IPS DF 19.7 (cell line): ENCODE measurements at regions not wholly inside any gene's neighbourhood (a gene's known extent, or its start where the extent isn't known, plus 50 kb on each side); places are given as distances from the start of the nearest gene placed in this dataset.

Experiments
- DNase-seq: peaks from one replicate; pipeline ENCODE4 v3.0.0-alpha.2; 2013; ENCODE audit warnings: low read depth, low spot score

DNA sequence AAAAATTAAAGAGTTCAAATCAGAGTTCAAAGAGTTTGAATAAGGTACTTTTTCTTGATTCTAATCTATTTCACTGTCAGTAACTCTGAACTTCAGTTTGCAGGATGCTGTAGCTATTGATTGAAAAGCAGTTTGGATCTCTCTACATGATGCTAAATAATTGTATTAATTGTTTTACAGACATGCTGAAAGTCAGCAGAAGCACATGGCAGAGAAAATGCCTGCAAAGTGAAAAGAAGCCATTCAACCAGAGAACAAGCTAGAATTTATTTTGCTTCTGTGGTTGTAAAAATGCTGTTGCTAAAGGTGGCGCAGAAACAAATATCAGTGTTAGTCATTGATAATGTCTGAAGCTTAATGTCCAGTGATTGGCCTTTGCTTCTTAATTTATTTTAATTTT, 92.1 kb upstream of the IL12A start:
- DNase-seq = no peak

DNA sequence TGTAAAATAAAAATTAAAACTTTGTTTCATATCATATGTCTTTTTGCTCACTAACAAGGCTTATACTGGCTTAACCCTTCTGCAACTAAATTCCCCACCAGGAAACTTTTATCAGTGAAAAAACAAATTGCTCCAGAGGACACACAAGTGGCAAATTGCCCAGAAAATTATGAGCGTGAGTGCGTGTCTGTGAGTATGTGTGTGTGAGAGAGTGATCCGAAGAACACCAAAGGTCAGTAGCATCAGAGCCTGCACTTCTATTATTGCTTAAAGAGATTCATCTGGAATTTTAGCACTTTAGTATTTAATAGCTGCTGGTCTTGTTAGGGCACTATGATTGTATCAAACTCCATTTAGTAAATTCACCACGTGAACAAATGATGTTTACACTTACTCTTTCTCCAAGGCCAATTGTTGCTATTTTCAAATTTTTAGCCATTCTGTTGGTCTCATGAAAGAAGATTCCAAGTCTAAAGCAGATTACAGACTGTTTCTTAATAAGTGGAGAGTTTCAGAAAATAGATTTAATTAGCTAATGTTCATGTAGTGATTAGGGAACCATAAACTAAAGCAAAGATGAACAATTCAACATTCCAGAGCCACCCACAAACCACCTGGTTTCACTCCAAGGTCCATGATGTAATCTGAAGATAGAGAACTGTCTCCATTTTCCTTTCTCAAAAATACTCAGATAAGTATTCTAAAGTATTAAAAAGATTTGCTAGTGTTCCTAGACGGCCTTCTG, 91.1 kb upstream of the IL12A start:
- no peak for DNase-seq

DNA sequence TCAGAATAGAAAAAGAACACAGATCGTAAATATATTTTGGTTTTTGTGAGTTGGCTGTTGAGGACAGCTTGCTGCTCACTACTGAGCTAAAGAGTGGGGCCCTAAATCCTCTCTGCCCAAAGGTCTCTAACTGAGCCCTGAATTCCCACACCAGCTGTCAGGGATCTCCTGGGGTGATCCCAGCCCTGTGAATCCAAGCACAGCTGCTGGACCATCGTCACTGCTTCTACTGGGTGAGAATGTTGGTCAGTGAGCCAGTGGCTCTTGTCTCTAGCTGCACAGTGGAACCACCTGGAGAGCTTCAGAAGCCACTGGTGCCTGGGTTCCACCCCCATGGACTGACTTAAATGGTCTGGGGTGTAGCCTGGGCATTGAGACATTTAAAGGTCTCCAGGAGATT, 90.5 kb upstream of the IL12A start:
- no peak for DNase-seq

DNA sequence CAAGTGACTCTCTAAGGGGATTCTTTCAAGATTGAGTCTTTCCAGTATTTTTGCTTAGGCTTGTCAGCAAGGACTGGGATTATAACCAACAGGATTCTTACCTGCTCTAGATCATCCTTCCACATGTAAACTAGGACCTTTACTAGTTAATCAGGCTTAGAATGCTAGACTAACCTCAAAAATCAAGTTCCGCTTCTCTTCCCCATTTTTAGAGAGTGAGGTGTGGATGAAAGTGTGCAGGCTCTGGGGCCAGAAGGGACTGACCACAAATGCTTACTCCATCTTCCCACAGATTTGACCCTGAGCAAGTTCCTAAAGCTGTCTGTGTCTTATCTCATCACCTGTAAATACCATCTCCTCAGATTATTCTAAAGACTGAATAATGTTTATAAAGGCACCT, 89.5 kb upstream of the IL12A start:
- no peak for DNase-seq

DNA sequence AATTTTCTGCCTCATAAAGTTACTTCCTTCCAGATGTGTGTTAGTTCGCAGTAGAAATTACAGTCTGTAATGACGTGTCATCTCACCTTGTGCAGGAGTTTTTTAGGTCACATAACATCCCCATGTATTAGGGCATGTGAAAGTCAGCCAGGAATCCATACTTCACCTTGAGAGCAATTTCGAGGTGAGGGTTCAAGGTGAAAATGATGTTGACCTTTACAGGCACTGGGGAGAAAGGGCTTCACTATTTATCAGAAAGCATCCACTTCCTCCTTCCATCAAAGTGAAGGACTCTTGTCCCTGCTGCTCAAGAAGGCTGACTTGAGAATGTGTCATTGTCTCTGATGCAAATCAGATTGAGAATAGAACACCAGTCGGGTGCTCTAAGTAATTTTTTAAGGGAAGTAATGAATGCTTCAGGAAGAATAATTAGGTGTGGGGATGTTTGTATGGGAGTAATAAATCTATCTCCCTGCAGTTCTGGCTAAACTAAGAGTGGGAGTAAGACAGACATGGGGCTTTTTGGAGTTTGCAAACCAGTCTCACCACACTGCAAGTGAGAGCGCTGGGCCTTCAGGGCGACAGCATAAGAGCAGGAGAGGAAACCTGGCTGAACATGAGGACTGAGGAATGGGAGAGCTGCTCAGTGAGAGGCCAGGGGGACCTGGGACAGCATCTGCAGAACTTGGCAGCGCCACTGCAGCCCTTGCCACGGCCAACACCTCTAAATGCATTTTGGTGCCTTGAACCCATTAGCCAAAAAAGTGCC, 85.9 kb upstream of the IL12A start:
- DNase-seq = no peak

DNA sequence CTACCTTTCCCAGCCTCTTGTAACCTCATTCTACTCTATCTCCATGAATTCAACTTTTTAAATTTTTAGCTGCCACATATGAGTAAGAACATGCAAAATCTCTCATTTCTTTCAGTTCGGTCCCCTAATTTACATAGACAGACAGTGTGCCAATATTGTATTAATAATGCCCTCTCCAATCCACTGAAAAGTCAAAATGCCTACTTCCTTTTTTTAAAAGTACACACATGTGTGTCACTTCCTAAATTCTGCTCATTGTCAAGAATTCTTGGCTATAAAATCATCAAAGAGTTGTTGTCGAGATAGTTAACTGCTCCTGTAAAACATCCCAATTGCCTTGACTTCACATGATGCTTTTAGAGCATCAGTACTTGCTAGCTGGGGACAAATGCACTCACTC, 84.2 kb upstream of the IL12A start:
- DNase-seq = no peak

DNA sequence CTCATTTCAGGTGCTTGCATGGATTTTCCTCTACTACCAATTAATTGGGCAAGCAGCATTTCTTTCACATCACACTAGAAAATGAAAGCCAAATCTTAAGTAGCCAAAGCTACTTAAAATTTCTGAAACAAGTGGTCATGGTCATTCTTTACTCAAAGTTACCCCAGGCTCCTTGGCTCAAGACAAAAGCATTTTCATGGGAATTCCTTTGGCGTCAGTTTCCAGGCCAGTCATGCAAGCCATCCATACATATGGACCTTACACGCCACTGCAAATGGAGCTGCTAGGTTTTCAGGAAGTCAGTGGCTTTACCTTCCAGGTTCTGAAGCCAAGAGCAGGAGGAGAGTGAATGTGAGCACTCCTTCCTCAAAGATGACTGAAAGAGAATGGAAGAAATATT, 83.7 kb upstream of the IL12A start:
- no peak for DNase-seq

DNA sequence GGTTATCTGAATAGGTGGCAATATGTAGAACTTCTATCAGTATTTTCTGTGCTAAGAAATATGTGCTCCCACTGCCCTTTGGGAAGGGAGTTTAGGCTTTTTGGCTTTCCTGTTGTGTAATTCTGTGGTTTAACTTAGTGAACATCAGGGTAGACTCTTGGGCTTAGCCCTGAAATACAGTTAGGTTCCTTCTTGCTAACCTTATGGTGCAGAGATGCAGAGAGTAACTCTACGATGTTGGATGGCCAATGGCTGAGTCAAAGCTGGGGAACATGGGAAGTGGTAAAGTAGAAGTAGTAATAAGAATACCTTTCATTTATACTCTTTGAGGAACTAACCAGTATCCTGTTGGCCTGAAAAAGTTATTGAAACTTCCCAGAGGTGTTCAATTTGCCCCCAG, 80.8 kb upstream of the IL12A start:
- no peak for DNase-seq

DNA sequence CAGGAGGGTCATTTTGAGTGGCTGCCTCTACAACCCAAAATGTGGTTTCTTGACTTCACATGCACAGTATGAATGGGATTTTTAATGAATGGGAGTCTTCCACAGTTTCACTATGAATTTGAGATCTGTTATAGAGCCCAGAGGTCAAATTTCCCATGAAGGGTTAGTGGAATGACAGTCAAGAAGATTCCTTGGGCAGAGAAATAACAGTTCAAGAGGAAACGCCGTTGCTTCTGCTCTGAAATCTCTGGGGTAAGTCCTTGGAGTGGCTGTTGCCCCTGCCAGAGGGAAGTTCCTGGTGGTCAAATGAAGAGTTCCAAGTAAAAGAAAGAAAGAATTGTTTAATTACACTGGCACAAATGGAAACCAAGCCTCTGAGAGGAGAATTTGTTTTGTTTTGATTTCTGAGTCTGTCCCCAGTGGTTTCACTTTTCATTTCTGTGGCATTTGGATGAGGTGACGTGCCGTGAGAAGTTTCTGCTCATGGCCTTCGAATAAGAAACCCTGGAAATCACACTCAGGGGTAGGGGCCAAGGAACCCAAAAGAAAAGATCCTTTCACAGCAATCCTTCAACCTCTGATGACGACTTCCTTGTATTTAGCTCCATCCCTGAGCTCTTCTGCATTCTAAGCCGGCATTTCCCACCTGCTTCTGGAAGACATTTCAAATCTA, 77.5 kb upstream of the IL12A start:
- no peak for DNase-seq

DNA sequence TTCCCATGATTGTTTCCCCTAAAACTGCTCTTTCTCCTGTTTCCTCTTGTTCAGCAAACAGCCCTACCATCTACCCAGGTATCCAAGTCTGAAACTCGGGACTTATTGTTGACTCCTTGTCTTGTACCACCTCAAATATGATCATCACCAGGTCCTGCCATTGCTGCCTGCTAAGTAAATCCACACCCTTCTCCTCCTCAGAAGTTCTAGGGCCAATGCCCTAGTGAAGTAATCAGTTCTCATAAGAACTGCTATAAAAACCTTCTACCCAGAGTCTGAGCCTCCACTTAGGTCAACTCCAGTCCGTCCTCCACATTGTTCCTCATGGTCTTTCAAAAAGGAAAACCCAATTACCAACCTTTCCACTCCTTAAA, 77.0 kb upstream of the IL12A start:
- DNase-seq = no peak

DNA sequence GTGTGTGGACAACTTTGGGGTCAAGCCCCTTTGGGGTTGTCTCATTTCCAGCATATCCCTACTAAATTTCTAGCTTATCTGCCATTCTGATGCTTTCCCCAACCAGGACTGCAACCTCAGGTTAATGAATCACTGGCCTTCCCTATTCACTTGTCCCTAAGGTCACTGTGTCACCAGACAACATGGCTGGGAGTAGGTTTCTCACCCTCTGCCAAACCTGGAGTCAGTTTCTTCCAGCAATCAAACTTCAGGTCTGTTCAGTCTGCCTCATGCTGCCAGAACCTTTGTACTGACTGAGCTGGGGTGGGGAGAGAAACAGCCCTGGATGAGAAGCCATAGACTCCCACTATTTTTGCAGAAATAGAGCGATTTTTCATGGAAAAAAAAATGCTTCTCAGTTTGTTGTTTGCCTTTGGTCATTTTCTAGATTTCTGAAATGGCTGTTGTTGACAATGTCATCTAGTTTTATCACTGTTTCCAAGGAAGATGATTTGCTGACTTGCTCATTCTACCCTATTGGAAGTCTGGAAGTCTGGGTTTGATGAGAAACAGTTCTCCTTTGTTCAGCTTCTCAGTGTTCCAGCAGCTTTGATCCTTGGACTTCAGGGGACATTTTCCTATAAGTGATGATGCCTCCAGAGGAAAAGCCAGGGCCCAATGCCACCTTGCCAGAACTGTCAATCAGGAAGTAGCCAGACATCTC, 74.8 kb upstream of the IL12A start:
- no peak for DNase-seq

DNA sequence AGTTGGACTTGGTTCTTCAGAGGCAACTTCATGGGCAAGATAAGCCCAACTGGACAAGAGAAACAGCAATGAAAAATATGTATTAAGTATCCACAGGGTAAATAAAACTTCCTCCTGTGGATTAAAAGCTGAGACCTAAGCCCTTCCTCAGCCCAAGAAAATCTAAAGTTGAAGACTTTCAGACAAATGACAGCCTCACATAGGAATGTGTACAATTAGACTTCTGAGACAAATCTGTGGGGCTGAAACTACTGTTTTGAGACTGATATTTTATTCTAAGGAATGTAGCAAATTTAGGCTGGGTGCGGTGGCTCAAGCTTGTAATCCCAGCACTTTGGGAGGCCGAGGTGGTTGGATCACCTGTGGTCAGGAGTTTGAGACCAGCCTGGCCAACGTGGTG, 74.2 kb upstream of the IL12A start:
- DNase-seq = no peak

DNA sequence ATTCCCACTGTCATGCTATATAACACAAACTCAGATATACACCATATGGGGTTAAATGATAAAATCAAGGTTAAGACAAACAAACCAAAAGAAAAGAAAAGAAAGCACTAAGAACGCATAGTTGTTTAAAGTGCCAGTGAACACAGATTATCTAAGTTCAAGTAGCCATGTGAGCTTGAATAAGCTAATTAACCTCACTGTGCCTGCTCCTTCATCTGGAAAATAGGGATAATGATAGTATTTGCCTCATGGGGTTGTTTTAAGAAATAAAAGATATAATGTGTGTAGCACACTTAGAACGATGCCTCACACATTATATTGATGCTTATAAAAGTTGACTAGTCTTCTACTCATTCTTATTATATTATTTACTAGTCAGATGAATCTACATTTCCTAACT, 72.6 kb upstream of the IL12A start:
- no peak for DNase-seq

DNA sequence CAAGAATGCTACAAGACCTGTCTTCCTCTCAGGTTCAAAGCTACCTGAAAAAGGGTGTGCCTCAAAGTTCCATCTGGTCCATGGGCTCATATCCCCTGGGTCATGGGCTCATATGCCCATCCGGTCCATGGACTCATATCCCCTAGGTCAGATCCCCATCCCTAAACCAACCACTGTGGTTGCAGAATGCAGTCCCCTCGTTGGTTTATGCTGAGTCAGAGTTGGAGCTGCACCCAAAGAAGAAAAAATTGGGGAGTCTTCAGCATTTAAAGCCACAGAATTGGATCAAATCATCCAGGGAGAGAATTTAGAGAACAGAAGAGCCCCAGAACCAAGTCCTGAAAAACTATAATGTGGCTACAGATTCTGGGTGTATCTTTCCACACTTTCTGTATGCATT, 71.5 kb upstream of the IL12A start:
- no peak for DNase-seq

DNA sequence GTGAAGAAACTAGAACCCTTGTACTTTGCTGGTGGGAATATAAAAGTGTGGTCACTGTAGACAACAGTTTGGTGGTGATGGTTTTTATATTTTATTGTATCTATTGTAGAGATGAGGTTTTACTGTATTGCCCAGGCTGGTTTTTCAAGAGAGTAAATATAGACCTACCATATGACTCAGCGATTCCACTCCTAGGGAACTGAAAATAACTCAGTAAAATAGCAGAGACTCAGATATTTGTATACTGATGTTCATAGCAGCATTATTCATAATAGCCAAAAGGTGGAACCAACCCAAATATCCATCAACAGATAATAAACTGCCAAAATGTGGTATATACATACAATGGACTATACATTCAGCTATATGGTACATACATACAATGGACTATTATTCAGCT, 68.8 kb upstream of the IL12A start:
- no peak for DNase-seq

DNA sequence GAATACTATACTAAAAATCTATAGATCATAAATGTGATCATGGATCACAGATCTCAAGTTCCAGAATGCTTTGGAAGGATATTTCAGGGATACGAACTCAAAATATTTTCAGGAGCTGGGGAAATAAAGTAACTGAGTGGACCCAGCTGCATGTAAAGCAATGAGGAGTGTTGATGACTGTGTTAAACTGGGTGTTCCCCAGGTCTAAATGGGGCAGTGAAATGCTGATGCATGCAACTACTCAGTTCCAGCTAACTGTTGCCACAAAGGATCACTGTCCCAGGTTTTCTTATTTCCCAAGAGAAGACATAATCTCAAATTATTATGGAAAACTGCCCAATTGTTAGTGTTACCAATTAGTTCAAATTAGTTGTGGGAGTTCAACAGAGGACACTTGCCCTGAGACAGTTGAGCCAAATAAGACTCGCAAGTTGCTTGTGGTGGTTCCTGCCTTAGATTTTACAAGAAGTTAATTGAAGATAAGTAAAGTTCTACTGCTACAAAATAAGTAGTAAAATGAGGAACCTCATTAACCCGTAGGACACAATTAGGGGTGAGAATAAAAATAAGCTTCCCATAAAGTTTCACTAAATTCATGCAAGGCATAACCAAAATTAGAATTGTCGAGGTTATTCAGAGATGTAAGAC, 66.3 kb upstream of the IL12A start:
- no peak for DNase-seq

DNA sequence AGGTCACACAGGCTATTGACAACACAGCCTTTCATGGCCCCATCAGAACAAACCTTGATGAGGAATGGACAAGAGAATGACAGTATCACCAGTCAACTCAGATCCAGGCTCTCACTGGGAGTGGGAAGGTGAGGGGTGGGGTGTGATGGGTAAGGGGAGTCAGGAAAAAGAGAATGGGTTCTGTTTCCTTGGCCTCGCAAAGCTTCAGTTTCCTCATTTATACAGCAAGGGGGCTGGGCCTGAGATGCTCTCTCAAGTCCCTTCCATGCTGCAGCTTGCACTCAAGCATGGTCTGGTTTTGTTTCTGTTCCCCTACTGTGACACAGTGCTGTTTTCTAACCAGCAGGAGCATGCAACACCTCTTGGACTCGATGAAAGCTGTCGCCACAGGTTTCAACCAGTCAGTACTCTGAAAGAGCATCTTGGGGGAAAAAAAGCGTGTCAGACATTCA, 65.7 kb upstream of the IL12A start:
- no peak for DNase-seq

DNA sequence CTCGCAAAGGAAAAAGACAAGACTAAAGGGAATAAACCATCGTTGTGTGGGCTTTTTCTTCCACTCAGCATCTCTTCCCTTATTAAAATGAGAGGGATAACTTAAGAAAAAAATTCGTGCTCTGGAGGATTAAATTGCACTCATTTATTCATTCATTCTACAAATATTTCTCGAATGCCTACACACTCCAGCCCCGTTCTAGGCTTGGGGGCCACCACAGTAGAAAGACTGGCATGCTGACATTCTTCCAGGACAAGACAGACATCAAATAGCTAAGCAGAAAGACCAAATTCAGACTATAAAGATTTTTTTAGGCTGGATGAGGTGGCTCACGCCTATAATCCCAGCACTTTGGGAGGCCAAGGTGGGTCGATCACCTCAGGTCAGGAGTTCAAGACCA, 65.3 kb upstream of the IL12A start:
- DNase-seq = no peak

DNA sequence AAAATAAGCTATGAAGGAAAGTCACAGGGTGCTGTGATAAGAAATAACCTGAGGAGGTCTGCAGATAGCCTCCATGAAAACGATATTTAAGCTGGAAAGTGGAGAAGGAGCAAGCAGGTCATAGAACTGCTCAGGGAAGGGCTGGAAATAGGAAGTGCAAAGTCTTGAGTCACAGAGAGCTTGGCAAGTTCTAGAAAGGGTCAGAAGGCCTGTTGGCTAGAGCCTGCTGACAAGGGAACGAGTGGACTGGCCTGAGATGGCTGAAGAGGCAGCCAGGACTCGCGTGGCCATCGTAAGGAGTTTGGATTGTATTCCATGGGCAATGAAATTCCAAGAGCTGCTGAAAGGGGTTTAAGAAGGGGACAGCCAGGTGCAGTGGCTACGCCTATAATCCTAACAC, 64.7 kb upstream of the IL12A start:
- no peak for DNase-seq

DNA sequence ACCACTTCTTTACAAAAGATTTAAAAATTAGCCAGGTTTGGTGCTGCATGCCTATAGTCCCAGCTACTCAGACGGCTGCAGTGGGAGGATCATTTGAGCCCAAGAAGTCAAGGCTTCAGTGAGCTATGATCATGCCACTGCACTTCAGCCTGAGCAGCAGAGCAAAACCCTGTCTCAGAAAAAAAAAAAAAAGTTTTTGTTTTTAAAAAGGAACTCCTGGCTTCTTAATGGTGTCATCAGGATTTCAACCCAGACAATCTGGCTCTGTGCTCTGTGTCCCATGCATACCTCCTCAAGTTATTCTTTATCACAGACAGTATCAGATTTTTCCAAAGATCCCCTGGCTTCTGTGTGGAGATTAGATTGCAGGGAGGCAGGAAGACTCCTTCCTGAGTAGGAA, 64.2 kb upstream of the IL12A start:
- no peak for DNase-seq

DNA sequence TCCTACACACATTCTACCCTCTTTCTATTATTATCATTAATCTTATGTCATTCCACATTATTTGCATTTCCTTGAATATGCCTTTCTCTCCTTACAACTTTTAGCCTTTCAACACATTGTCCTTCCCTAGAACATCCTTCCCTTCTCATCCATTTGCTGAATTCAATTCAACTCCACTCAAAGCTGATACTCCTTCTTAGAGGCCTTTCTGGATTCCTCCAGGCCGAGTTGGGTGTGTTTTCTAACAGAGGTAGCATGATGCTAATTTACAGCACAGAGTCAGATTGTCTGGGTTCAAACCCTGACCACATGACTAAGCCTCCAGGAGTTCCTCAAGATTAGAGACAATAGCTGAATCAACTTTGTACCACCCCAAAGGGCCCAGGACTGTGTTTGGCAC, 63.4 kb upstream of the IL12A start:
- DNase-seq = no peak

DNA sequence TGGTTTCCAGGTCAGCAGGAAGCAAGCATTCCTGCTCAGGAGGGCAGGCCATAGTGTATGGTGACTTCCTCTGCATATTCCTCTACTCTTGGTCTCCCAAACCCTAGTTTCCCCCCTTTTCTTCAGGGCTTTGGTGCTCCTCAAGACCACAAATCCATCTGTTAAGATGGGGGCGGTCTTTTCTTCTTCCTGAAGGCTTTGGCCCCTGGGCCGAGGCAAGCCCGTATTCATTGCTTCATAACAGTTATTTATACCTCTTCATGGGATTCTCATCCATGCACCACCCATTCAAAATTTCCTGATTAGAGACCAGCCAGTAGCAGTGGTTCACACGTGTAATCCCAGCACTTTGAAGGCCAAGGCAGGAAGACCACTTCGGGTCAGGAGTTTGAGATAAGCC, 62.1 kb upstream of the IL12A start:
- DNase-seq = no peak
